Colon (tissue), 2 donors: ENCODE measurements at regions not wholly inside any gene's neighbourhood (a gene's known extent, or its start where the extent isn't known, plus 50 kb on each side); places are given as distances from the start of the nearest gene placed in this dataset.

Source experiments
- FAIRE-seq: peaks from 2 replicates; lab custom pipeline; 2012; peaks lifted over from hg19 to GRCh38; lab: Jason Lieb, UNC
- donor health status: control.
- donor health status: control.

DNA sequence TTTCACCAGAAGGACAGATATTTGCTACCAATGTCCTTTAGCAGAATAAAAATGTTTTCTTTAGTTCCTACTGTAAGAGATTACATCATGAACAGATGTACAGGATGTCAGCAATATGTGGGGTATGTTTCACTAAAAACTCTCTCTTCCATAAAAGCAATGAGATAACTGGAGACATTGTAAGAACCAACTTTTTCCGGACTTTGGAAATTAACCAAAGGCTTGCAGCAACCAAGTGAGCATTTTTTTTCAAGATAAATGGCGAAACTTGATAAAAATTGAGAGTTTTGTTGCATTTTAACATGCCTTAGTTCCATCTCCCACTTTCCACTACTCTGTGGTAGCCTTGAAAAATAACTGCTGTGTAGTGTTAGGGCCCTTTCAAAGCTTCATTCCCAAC, 429.8 kb upstream of the CDH2 start:
- no peak for FAIRE-seq

DNA sequence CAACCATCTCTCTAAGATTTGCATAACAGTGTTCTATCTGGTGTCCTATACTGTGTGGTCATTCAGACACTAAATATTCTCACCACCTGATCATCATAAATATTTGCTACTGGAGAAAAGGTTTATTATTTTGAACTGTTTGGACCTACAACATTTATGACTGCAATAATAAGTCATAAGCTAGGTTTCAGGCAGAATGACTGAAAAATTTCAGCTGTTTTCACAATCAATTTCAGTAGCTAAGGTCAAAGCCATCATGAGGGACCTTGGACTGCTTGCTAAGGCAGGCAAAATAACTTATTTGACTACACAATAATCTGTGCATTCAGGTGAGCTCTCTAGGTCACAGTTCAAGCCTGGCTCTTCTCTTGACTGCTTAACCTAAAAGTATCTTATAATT, 425.5 kb upstream of the CDH2 start:
- FAIRE-seq: no peak

DNA sequence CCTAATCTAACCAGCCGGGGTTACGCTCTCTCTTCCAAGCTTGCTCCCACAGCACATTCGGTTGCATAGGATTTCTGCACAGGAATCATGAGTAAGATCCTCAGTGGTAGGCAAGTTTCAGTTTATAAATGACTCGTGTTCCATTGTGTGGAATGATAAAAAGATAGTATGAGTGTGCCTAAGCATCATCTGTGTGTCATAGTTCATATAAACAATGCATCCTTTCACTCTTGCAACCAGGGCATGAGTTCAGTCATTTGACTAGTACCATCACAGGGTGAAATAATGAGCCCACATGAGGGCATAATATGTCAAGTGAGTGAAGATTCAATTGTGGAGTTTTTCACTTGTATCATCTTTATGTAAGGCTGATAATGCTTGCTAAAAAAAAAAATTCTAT, 417.1 kb upstream of the CDH2 start:
- no peak for FAIRE-seq

DNA sequence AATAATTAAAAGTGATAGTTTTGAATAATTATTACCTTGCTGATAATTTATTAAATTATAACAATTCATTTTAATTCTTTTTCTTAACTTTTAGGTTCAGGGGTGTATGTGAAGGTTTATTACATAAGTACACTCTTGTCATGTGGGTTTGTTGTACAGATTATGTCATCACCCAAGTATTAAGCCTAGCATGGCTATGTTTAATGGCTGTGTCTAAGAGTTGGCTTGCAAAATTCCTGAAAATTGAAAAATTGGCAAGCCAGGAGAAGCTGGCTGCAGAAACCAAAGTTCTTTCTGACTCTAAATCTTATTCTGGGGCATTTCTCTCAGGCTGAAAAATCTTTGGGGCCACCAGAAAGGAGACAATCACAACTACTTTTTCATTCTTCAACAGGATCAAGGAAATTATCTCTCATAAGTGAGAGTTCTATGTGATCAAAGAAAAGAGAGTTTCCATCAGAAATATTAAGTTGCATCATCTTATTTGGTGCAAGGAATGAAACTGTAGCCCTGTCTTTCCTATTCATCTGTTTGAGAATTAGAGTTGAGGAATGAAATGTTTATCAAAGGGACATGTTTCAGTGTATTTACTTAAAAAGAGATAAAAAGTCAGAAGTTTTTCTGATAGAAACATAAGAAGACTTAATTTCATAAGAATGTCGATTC, 412.1 kb upstream of the CDH2 start:
- FAIRE-seq: peak; percentile 14

DNA sequence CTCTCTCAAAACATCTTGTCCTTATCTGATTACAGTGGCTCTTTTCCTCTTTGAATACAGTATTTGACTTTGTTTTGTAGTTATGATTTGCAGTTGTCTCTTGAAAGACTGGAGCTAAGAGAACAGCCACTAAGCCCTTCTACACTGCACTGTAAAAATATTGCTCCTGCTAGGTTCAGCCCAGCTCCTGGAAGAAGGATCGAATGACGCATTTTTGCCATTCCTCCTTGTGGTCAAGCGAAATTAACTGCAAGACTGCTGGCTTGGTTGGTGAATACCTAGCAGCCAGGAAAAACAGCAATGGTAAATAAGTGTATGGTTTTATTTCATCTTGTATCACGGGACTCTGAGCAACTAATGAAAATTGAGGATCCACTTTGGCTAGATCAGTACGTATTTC, 407.8 kb upstream of the CDH2 start:
- no peak for FAIRE-seq

DNA sequence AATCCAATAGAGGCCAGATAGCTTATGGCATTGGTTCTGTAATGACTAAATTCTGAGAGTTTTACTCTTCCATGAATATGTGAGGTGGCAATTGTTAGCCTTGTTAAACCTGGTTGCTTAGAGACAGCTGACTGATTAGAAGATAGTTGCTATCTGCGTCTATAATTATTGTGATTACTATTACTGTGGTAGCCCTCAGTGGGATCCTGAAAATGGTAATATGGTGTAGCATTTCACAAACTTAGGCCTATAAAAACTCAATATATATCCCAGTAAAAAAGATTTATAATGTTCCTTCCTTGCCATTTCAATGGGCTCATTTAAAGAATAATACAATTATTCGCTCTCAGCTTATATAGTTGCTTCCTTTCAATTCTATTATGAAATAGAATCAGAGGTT, 405.8 kb upstream of the CDH2 start:
- no peak for FAIRE-seq

DNA sequence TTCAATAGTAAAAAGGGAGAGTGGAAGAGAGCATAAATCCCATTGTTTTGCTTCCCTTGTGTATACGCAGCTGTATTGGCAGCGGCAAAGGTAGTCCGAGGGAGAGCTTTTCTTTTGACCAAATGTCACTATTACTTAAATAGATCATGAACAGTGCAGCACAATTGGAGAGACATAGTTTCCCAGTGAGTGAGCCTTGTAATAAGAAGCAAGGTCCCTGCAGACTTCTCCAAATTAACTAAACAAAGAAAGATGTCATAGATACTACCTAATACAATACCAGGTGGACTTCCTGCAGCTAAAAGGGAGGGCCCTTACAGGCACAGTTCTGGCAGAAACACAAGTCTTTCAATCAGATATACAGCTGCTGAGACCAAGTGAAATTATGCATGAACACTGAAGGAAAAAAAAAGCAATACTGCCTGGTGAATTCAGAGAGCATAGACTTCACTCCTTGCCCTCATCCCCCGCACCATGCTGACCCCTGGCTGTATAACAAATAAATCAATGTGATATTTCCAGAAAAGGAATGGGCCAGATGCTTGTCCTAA, 404.7 kb upstream of the CDH2 start:
- no peak for FAIRE-seq

DNA sequence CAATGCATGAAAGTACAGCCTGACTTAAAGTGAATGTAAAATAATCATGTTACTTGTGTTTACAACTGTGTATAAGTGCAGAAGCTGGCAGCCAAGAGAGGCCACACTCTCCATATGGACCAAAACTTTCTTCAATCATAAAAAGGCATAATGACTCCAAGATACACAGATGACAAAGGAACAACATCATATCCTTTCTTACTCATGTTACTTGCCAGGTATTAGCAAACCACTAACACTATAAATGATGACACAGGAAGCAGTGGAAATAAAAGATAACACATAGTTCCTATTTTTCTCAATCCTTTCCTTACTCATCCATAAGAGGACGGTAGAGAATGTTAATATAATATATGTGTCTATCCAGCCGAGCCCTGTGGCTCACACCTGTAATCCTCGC, 400.0 kb upstream of the CDH2 start:
- FAIRE-seq: no peak

DNA sequence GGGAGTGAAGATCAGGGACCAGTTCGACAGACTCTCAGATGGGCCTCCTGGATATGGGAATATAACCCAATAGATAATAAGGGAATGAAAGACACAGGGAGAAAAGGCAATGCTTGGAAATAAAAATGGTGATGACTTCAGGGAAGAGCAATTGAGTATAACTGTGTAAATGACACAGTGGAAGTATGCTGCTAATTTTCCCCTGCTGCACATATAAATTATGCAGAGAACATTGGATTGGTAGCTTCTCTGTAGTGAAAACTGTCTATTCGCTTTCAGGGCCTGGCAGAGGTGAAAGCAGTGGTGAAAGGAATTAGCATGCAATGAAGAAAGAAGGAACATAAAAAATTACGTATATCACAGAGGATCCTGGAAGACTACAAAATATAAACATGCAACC, 398.2 kb upstream of the CDH2 start:
- FAIRE-seq: no peak

DNA sequence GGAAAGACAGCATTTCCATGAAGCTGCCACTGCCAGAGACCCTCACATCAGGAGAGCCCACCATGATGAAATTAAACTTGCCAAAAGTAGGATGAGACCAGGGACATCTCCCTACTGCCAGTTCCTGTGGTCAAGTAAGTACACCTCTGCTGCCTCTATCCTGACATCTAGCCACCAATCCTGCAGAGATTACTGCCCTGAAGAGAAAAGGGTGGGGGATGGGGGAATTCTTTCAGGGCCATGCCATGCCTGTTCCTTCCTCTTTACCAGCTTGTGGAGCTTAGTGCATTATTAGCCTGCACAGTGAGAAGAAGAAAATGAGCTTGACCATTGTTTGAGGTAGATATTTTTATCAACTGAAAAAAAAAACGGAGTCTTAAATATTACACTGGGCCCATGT, 397.2 kb upstream of the CDH2 start:
- no peak for FAIRE-seq

DNA sequence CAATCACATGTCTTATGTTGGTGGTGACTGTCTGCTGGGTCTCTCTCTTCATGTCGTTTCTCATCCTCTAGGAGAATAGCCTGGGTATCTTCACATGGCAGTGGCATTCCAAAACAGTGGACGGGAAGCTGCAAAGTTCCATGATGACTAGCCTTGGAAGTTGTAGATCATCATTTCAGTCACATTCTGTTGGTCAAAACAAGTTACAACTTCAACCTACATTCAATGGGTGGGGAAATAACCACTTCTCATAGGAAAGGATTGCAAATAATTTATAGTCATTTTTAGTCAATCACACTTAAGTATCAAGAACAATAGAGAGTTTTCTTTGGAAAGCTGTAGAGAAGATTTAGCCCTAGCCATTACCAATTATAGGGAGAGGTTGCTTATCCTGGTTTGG, 395.0 kb upstream of the CDH2 start:
- no peak for FAIRE-seq

DNA sequence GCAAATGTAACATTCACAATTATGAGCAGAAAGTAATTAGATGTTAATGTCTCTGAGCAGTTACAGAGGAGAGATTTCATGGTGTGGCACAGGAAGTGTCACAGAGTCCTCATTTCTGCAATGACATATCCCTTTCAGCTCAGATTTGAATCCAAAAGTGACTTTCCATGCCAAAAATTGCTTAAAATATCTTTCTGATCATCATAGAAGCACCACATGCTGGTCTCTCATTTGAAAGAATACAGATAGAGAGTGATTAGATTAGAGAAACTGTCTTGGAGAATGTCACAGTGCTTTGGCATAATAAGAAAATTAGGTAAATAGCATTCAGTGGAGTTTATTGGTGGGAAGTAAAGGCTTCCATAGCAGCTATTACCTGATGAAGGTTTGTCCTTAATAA, 383.4 kb upstream of the CDH2 start:
- no peak for FAIRE-seq

DNA sequence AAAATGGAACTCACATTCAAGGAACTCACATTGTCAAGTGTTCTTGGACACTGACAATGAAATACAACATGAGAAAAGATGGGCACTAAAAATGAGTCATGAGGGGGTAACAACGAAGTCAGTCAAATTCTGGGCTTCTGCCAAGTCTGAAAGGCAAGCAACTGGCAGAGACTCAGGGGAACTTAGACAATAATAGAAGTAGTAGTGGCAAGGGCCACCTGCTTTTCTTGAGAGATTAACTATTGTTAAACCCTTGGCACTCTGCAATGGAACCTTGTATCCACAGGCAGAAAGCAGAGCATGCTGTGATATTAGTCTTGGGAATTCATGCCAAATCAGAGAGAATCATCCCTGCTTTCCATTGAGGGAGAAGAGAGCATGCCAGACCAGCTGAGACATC, 382.6 kb upstream of the CDH2 start:
- FAIRE-seq: no peak

DNA sequence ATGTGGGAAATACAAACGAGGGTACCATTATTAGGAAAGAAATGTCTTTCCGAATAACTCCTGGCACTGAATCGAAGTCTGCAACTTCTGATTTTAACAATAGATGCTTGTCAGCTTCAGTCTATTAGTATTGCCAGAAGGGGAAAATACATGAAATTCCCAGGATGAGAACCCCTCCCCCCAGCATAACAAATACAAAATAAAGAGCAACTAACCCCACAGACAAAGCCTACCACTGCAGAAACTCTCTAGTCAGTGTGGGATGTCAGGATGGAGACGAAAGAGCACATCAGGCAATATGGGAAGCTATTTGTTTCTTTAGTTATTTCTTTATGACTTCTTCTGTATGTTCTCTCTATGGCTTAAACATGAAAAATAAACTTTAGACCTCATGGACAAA, 365.0 kb upstream of the CDH2 start:
- no peak for FAIRE-seq

DNA sequence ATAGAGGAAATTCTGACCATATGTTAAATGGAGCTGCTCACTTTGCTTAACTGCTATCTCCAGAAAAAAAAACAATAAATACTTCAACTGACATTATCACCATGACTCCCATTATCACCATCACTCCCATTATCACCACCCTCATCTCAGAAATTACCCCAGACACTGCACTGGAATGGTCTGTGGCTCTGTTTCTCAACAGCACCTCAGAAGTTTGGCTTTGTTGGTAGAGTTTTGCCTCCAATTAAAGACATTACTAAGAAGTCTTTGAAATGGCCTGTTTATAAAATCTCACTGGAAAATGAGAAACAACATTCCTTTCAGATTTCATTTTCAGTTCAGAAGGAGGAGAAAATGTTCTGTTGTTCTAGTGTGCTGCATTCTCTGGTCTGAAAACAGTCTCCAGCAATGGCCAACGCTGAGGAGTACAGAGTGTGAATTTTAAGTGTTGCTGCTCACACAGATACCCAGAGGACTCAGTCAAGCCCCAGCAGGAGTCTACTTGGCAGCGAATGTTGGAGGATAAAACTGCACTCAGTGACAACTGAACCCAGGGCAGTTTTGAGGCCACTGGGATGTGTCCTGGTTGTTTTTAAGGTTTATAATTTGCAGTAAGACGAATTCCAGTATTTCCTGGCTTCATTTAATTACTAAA, 364.5 kb upstream of the CDH2 start:
- FAIRE-seq: no peak

DNA sequence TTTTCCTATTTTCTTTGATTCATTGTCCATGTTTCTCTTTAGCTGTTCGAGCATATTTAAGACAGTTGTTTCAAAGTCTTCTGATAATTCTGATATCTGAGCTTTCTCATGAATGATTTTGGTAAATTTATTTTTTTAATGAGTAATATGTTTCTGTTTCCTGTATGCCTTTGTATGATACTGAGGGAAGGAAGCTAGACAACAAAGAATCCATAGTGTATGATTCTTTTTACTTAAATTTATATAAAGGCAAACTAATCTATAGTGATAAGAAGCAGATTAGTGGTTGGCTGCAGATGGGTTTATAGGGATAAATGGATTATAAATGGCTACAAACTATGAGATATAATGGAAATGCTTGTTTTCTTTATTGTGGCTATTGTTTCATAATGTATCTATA, 352.7 kb upstream of the CDH2 start:
- FAIRE-seq: peak; percentile 62

DNA sequence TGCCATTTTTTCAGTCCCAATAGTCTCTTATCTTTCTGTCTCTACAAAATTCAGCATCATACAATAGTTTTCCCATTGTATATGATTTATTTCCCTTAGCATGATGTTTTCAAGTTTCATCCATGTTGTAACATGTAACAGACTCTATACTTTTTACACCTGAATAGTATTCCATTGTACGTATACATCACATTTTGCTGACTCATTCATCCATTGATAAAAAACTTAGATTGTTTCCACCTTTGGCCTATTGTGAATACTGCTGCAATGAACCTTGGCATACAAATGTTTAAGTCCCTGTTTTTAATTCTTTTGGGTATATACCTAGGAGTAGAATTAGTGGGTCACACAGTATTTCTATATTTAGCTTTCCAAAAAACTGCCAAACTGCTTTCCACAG, 349.3 kb upstream of the CDH2 start:
- FAIRE-seq: no peak

DNA sequence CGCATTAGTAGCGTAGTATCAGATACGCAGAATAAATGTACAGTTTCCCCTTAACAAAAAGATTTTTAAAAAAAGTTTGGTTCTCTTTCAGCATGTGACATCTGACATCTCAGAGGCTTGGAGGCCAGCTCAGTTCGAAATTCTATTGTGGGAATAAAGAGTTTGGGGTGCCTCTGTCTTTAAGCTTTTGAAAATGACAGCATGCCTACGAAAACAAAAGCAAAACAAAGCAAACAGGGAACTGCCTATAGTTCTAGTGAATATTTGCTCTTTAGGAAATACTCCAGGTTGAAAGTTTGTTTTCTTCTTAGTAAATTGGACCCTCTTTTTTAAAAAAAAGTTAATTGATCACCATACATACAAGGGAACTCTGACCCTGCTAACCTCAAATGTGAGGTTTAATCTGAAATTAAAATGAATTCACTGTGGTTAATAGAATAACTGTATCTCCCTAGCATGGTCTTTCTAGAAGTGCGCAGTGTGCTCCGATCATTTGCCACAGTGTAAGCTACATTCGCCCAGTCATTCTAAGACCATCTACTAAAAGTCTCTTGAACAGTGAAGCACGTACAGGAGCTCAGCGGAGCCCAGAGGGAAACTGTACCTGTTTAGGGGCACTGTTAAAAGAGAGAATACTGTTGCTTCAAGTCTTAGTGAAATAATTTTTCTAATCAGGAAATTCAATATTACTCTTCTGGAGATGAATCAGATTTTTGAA, 347.0 kb upstream of the CDH2 start:
- FAIRE-seq: no peak

DNA sequence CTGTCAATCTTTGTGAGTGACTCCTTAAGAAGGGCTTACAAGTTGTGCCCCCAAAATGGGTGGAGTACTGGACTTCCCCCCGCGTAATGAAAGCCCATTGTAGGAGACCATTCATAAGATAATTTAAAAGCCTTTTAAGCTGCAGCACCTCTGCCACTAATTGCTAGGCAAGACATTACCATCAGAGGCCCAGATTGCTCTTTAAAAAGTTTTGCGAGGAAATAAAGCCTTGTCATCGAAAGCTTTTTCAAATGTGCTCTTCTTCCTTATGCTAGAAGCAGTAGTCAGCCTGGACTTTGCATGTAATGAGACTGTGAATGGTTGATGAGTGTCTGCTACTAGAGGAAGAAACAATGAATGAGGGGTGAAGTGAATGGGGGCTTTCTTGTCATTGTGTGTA, 345.3 kb upstream of the CDH2 start:
- no peak for FAIRE-seq

DNA sequence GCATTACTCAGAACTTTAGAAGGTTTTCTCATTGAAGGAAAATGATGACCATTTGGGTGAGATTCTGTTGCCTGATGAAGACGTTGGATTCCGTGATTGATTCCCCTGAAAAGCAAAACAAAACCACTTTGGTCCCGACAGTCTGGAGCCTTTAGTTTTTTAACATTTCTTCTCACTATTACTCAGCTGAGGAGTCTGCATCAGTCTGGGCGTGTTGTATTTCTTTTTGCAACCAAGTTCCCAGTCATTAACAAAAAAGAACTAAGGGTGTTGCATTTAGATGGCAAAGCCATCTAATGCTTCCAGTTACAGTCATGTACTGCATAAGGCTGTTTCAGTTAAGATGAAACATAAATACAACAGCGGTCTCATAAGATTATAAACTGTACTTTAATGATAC, 343.1 kb upstream of the CDH2 start:
- FAIRE-seq: no peak

DNA sequence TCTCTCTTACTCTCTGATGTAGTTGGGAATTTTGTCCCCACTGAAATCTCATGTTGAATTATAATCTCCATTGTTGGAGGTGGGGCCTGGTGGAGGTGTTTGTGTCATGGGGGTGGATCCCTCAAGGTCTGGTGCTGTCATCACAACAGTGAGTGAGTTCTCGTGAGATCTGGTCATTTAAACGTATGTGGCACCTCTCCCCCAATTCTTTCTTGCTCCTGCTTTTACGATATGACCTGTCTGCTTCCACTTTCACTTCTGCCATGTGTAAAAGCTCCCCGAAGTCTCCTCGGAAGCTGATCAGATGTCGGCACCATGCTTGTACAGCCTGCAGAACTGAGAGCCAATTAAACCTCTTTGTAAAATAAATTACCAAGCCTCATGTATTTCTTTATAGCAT, 337.8 kb upstream of the CDH2 start:
- no peak for FAIRE-seq

DNA sequence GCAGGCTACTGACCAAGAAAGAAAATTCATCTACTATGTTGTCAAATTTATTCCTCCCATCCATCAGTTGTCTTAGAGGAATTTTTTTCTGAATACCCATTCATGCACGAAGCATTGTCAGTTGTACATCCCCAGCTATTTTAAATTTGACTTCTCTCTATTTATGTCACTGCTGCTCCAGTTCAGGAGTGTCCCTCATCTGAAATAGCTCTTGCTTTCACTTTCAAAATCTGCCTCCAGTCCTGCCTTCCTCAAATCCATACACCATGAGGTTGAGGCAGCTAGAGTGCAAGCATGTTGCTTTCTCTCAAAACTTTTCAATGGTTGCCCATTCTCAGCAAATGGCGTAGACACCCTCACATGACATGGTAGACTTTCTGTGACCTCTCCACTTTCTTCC, 335.4 kb upstream of the CDH2 start:
- FAIRE-seq: no peak

DNA sequence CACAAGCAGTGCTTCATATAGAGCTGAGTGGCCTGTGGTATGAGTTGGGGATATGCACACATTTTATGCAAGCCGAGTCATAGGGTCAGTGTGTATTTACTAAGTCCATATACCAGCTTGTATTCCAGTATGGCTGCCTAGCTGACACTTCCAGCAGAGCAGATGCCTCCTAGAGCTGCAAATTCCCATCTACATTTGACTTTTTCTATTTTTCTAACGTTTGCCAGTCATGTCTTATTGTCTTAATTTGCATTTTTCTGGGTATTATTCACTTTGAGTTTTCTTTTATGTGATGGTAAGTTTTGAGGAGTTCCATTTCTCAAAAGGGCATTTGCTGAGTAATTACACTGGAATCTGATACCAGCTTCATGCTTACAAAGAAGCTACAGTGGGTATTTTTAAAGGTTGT, 334.5 kb upstream of the CDH2 start:
- FAIRE-seq: no peak

DNA sequence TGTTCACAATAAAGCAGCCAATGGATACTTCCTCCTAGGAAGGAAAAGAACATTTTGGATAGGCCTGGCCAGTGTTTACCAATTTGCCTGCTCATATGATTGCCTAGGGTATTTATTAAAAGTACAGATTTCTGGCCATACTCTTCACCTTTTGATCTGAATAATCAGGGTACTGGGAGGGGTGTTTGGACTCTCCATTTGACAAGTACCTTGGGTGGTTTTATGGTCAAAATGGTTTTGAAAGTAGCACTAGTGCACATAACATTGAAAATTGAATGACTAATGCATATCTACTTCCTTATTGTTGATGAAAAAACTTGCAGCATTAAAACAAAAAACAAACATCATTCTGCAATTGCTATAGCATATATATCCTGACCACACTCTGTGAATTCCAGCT, 333.3 kb upstream of the CDH2 start:
- FAIRE-seq: no peak
